ENCODE measurements at regions not wholly inside any gene's neighbourhood (a gene's known extent, or its start where the extent isn't known, plus 50 kb on each side); places are given as distances from the start of the nearest gene placed in this dataset.

DNA sequence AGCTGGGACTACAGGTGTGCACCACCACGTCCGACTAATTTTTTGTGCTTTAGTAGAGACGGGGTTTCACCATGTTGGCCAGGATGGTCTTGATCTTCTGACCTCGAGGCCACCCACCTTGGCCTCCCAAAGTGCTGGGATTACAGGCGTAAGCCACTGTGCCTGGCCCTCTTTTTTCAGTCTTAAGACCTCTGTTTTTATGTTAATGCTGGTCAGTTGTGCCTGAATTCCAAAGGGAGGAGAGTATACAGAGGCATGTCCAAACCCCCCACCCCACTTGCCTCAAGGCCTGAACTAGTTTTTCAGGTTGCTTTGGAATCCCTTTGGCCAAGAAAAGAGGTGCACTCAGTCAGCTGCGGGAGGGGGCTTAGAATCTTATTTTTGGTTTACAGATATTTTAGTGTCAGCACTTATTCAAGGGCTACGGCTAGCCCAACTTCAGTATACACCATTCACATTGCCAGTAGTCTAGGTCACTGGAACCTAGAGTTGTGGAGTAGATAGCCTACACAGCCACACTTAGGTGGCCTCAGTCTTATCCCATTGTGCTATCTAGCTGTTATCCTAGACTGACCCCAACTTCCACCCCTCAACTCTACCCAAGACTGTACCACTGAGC is 128.0 kb upstream of the TPM1 start:
- TF ChIP-seq TCF12 (IDR thresholded peaks at IDR 0.05; ENCODE audit: low read depth) (no peak), CEBPB (IDR thresholded peaks at IDR 0.05) (no peak)

DNA sequence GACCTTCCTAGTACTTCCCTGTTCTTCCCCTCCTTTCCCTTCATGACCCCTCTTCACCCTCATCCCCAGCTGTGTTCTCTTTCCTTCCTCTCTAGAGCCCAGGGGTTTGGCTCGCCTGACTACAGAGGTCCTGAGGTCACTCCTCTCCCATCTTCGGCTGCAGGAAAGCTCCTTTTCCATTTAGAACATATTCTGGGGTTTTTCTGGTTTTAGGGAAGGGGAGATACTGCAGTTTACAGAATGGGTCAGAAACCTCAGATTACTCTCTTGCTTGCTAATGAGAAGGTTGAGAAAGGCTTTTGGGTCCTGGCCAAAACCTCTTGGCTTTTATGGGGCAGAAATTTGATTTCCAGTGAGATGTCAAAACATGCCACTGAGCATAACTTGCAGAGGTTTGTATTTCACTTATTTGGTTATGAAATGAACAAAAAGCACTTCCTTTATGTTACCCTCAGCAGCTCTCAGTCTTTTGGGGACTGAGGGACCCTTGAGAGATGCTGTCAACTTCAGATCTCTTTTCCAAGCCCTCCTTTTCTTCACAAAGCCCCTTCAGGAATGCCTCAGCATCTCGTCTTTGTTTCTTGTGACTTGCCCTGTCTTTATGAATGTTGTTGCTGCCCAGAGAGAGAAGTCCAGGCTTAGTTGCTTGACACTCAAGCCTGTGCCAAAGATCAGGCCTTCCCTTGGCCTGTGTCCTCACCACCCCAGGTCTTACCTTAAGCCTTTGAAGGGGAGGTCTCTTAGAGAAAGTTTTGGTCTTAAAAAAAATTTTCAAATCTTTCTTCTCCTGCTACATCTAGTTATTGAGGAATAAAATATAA is 121.7 kb upstream of the TPM1 start:
- no peak for TF ChIP-seq EGR1 (IDR thresholded peaks at IDR 0.05)
- no peak for TF ChIP-seq ZBTB7A (IDR thresholded peaks at IDR 0.05; ENCODE audit: low read depth)
- no peak for TF ChIP-seq TAF1 (IDR thresholded peaks at IDR 0.05; ENCODE audit: low read depth)
- no peak for TF ChIP-seq TCF12 (IDR thresholded peaks at IDR 0.05; ENCODE audit: low read depth)
- TF ChIP-seq USF1 (IDR thresholded peaks at IDR 0.05), result no peak
- no peak for TF ChIP-seq NFIC (IDR thresholded peaks at IDR 0.05)
- TF ChIP-seq, protein P1, sequence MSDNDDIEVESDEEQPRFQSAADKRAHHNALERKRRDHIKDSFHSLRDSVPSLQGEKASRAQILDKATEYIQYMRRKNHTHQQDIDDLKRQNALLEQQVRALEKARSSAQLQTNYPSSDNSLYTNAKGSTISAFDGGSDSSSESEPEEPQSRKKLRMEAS (IDR thresholded peaks at IDR 0.05), result no peak
- TF ChIP-seq CREB1 (IDR thresholded peaks at IDR 0.05; ENCODE audit: low read depth), result no peak
- TF ChIP-seq EP300 (IDR thresholded peaks at IDR 0.05; ENCODE audit: borderline replicate concordance), result no peak
- TF ChIP-seq TEAD4 (IDR thresholded peaks at IDR 0.05), result no peak
- TF ChIP-seq CEBPB (IDR thresholded peaks at IDR 0.05), result no peak
- no peak for TF ChIP-seq RAD21 (IDR thresholded peaks at IDR 0.05; ENCODE audit: low read depth)

- TF ChIP-seq NFIC (IDR thresholded peaks at IDR 0.05) (no peak), FOXM1 (IDR thresholded peaks at IDR 0.05; ENCODE audit: borderline replicate concordance, low read depth) (no peak), TCF12 (IDR thresholded peaks at IDR 0.05; ENCODE audit: low read depth) (no peak), TAF1 (IDR thresholded peaks at IDR 0.05; ENCODE audit: low read depth) (no peak), CEBPB (IDR thresholded peaks at IDR 0.05) (no peak), CREB1 (IDR thresholded peaks at IDR 0.05; ENCODE audit: low read depth) (no peak), EGR1 (IDR thresholded peaks at IDR 0.05) (no peak), EP300 (IDR thresholded peaks at IDR 0.05; ENCODE audit: borderline replicate concordance) (no peak), YY1 (IDR thresholded peaks at IDR 0.05; ENCODE audit: low read depth) (no peak)
- TF ChIP-seq, protein P2, sequence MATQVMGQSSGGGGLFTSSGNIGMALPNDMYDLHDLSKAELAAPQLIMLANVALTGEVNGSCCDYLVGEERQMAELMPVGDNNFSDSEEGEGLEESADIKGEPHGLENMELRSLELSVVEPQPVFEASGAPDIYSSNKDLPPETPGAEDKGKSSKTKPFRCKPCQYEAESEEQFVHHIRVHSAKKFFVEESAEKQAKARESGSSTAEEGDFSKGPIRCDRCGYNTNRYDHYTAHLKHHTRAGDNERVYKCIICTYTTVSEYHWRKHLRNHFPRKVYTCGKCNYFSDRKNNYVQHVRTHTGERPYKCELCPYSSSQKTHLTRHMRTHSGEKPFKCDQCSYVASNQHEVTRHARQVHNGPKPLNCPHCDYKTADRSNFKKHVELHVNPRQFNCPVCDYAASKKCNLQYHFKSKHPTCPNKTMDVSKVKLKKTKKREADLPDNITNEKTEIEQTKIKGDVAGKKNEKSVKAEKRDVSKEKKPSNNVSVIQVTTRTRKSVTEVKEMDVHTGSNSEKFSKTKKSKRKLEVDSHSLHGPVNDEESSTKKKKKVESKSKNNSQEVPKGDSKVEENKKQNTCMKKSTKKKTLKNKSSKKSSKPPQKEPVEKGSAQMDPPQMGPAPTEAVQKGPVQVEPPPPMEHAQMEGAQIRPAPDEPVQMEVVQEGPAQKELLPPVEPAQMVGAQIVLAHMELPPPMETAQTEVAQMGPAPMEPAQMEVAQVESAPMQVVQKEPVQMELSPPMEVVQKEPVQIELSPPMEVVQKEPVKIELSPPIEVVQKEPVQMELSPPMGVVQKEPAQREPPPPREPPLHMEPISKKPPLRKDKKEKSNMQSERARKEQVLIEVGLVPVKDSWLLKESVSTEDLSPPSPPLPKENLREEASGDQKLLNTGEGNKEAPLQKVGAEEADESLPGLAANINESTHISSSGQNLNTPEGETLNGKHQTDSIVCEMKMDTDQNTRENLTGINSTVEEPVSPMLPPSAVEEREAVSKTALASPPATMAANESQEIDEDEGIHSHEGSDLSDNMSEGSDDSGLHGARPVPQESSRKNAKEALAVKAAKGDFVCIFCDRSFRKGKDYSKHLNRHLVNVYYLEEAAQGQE (IDR thresholded peaks at IDR 0.05; ENCODE audit: low read depth), result no peak
Observed at GRCh38 chr15:62922514-62922913, 120.0 kb upstream of the TPM1 start.

DNA sequence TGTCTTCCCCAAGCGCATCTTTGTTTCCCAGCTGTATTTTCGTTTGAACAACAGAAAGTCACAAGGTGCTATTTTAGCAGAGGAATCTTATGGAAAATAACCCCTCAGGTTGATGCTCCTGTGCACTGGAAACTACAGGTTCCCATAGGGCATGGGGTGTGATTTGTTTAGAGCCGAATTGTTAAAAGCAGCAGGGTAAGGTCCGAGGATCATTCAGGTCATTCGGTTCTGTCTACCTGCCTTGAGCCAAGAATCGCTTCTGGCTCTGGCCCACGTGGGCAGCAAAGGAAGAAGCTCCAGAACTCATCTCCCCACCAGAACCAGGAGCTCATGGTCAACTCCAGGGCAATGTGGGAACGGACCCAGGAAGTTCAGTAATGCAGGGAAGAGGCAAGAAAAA is 116.7 kb upstream of the TPM1 start:
- TF ChIP-seq RAD21 (IDR thresholded peaks at IDR 0.05; ENCODE audit: low read depth) (no peak), TEAD4 (IDR thresholded peaks at IDR 0.05) (no peak), EP300 (IDR thresholded peaks at IDR 0.05; ENCODE audit: borderline replicate concordance) (no peak), USF1 (IDR thresholded peaks at IDR 0.05) (no peak), NFIC (IDR thresholded peaks at IDR 0.05) (no peak), ZBTB7A (IDR thresholded peaks at IDR 0.05; ENCODE audit: low read depth) (no peak)
- TF ChIP-seq, protein P1 (IDR thresholded peaks at IDR 0.05), result no peak

GRCh38 chr15:62927196-62927595 is 115.4 kb upstream of the TPM1 start:
- TF ChIP-seq, protein P1 (IDR thresholded peaks at IDR 0.05), result no peak
- TF ChIP-seq NFIC (IDR thresholded peaks at IDR 0.05) (no peak), ZBTB7A (IDR thresholded peaks at IDR 0.05; ENCODE audit: low read depth) (no peak), FOXM1 (IDR thresholded peaks at IDR 0.05; ENCODE audit: borderline replicate concordance, low read depth) (no peak), TAF1 (IDR thresholded peaks at IDR 0.05; ENCODE audit: low read depth) (no peak), TEAD4 (IDR thresholded peaks at IDR 0.05) (no peak)

- no peak for TF ChIP-seq CREB1 (IDR thresholded peaks at IDR 0.05; ENCODE audit: low read depth)
- no peak for TF ChIP-seq ZBTB7A (IDR thresholded peaks at IDR 0.05; ENCODE audit: low read depth)
- TF ChIP-seq YY1 (IDR thresholded peaks at IDR 0.05; ENCODE audit: low read depth), result no peak
- TF ChIP-seq EP300 (IDR thresholded peaks at IDR 0.05; ENCODE audit: borderline replicate concordance), result no peak
- TF ChIP-seq TAF1 (IDR thresholded peaks at IDR 0.05; ENCODE audit: low read depth), result no peak
- no peak for TF ChIP-seq RAD21 (IDR thresholded peaks at IDR 0.05; ENCODE audit: low read depth)
Observed at GRCh38 chr15:62927836-62928235, 114.7 kb upstream of the TPM1 start.

- no peak for TF ChIP-seq YY1 (IDR thresholded peaks at IDR 0.05; ENCODE audit: low read depth)
- TF ChIP-seq, protein P1 (IDR thresholded peaks at IDR 0.05), result no peak
- peak; percentile 23; the same call in 1 of the 2 replicates for TF ChIP-seq RAD21 (IDR thresholded peaks at IDR 0.05; ENCODE audit: low read depth)
Observed at GRCh38 chr15:62928242-62928999, 114.1 kb upstream of the TPM1 start.
